GM18505 (cell line): ENCODE measurements at regions not wholly inside any gene's neighbourhood (a gene's known extent, or its start where the extent isn't known, plus 50 kb on each side); places are given as distances from the start of the nearest gene placed in this dataset.

Experiments used
- ATAC-seq: cut with Tn5 transposase; IDR thresholded peaks from one replicate; pipeline ENCODE4 v1.9.1; 2021; ENCODE audit not compliant: unreplicated experiment
- POLR2A ChIP-seq: IDR thresholded peaks from 4 replicates; pipeline ENCODE4 v1.6.1; 2011; ENCODE audit warnings: borderline replicate concordance; ENCODE audit not compliant: insufficient read depth, insufficient read length; ENCODE audit errors: extremely low read depth

- ATAC-seq: no peak
Observed at GRCh38 chr18:44149706-44150105, 531.0 kb upstream of the SETBP1 start.

GRCh38 chr18:44153981-44154380, 526.7 kb upstream of the SETBP1 start:
- TF ChIP-seq POLR2A: no peak
- no peak for ATAC-seq

More at GRCh38 chr18:44149706-44150105, 531.0 kb upstream of the SETBP1 start:
- no peak for TF ChIP-seq POLR2A

GRCh38 chr18:44156126-44156525, 524.6 kb upstream of the SETBP1 start:
- no peak for TF ChIP-seq POLR2A
- ATAC-seq: no peak

GRCh38 chr18:44156776-44157335, 523.8 kb upstream of the SETBP1 start:
- no peak for TF ChIP-seq POLR2A
- no peak for ATAC-seq

- TF ChIP-seq POLR2A: no peak
- no peak for ATAC-seq
Observed at GRCh38 chr18:44170208-44170880, 510.3 kb upstream of the SETBP1 start.

- no peak for ATAC-seq
- TF ChIP-seq POLR2A: no peak
Observed at GRCh38 chr18:44171301-44171700, 509.4 kb upstream of the SETBP1 start.

GRCh38 chr18:44175891-44176290, 504.8 kb upstream of the SETBP1 start:
- TF ChIP-seq POLR2A: no peak
- no peak for ATAC-seq

- ATAC-seq: no peak
- TF ChIP-seq POLR2A: no peak
Observed at GRCh38 chr18:44178476-44178875, 502.2 kb upstream of the SETBP1 start.

GRCh38 chr18:44179693-44180092, 501.0 kb upstream of the SETBP1 start:
- no peak for TF ChIP-seq POLR2A
- no peak for ATAC-seq

GRCh38 chr18:44180683-44181082, 500.0 kb upstream of the SETBP1 start:
- no peak for TF ChIP-seq POLR2A
- no peak for ATAC-seq

- no peak for ATAC-seq
- no peak for TF ChIP-seq POLR2A
Observed at GRCh38 chr18:44181951-44182747, 498.5 kb upstream of the SETBP1 start.

- no peak for ATAC-seq
- no peak for TF ChIP-seq POLR2A
Observed at GRCh38 chr18:44186001-44186400, 494.7 kb upstream of the SETBP1 start.

GRCh38 chr18:44187090-44187489, 493.6 kb upstream of the SETBP1 start:
- no peak for TF ChIP-seq POLR2A
- ATAC-seq: no peak
